ENCODE measurements at regions not wholly inside any gene's neighbourhood (a gene's known extent, or its start where the extent isn't known, plus 50 kb on each side); places are given as distances from the start of the nearest gene placed in this dataset.
"Not testable (repeated sequence)": the region's sequence is repeated elsewhere in the genome, so short reads cannot be mapped to it uniquely, and the experiment has no call there.

- H3K27me3 ChIP-seq = no peaks in the 10 kb centered on the region
- no peak for DNase-seq (ENCODE audit: low spot score in 2 of 2)
- H3K9me3 ChIP-seq = no peaks in the 10 kb centered on the region
- intact Hi-C loops (cut with DNase I; ENCODE audit: low total_unique reads) = no loop called here
- TF ChIP-seq POLR2A (IDR thresholded peaks at IDR 0.05) = no peak
- TF ChIP-seq, protein P1, sequence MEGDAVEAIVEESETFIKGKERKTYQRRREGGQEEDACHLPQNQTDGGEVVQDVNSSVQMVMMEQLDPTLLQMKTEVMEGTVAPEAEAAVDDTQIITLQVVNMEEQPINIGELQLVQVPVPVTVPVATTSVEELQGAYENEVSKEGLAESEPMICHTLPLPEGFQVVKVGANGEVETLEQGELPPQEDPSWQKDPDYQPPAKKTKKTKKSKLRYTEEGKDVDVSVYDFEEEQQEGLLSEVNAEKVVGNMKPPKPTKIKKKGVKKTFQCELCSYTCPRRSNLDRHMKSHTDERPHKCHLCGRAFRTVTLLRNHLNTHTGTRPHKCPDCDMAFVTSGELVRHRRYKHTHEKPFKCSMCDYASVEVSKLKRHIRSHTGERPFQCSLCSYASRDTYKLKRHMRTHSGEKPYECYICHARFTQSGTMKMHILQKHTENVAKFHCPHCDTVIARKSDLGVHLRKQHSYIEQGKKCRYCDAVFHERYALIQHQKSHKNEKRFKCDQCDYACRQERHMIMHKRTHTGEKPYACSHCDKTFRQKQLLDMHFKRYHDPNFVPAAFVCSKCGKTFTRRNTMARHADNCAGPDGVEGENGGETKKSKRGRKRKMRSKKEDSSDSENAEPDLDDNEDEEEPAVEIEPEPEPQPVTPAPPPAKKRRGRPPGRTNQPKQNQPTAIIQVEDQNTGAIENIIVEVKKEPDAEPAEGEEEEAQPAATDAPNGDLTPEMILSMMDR (IDR thresholded peaks at IDR 0.05) = no peak
- TF ChIP-seq POLR2AphosphoS5 (IDR thresholded peaks at IDR 0.05) = no peak
- no peak overlapping the region for H3K27ac ChIP-seq
- no peak overlapping the region for H3K4me3 ChIP-seq
- H3K36me3 ChIP-seq = no peaks in the 10 kb centered on the region
- H3K4me1 ChIP-seq = no peaks in the 10 kb centered on the region
Measured at GRCh38 chr3:165984589-165984988, 147.4 kb upstream of the BCHE start.

DNA sequence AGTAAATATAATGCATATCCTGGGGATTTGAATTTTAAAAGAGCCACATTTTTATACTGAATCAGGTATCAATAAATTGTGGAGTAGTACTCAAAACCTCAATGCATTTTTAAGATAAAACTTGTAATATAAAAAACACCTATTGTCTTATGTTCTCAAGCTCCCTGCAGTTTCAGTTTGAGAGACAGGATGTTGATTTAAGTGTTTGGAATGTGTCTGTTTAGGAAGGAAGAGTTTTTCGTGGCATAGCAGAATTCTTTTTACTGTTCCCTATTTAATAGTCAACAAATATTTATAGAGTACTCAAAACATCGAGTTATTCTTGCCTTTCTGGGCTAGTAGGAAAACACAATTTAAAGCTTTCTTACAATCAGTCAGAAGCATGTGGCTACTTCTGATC, 146.1 kb upstream of the BCHE start:
- H3K4me1 ChIP-seq = no peaks in the 10 kb centered on the region
- DNase-seq (ENCODE audit: low spot score in 2 of 2) = no peak
- H3K9me3 ChIP-seq = no peaks in the 10 kb centered on the region
- no peak overlapping the region for H3K4me3 ChIP-seq
- H3K27ac ChIP-seq = no peak overlapping the region
- TF ChIP-seq POLR2AphosphoS5 (IDR thresholded peaks at IDR 0.05) (no peak), POLR2A (IDR thresholded peaks at IDR 0.05) (no peak)
- TF ChIP-seq, protein P1 (IDR thresholded peaks at IDR 0.05) = no peak
- intact Hi-C loops (cut with DNase I; ENCODE audit: low total_unique reads) = no loop called here
- H3K36me3 ChIP-seq = no peaks in the 10 kb centered on the region
- no peaks in the 10 kb centered on the region for H3K27me3 ChIP-seq

- intact Hi-C loops (cut with DNase I; ENCODE audit: low total_unique reads) = no loop called here
- no peak for DNase-seq (ENCODE audit: low spot score in 2 of 2)
- Histone ChIP-seq H3K27me3 (no peaks in the 10 kb centered on the region), H3K4me1 (no peaks in the 10 kb centered on the region), H3K36me3 (no peaks in the 10 kb centered on the region), H3K9me3 (no peaks in the 10 kb centered on the region), H3K27ac (no peak overlapping the region), H3K4me3 (no peak overlapping the region)
- TF ChIP-seq, protein P1 (IDR thresholded peaks at IDR 0.05) = no peak
- TF ChIP-seq POLR2AphosphoS5 (IDR thresholded peaks at IDR 0.05) = no peak
- TF ChIP-seq POLR2A (IDR thresholded peaks at IDR 0.05) = no peak
Measured at GRCh38 chr3:165981318-165981717, 144.1 kb upstream of the BCHE start.

GRCh38 chr3:165960825-165961224, 123.6 kb upstream of the BCHE start:
- DNase-seq (ENCODE audit: low spot score in 2 of 2); H3K27ac ChIP-seq; H3K36me3 ChIP-seq; intact Hi-C loops (cut with DNase I; ENCODE audit: low total_unique reads); H3K4me3 ChIP-seq; H3K27me3 ChIP-seq; H3K4me1 ChIP-seq; H3K9me3 ChIP-seq: not testable (repeated sequence)

GRCh38 chr3:165954171-165954570, 116.9 kb upstream of the BCHE start:
- no peak overlapping the region for H3K4me3 ChIP-seq
- intact Hi-C loops (cut with DNase I; ENCODE audit: low total_unique reads) = no loop called here
- no peak overlapping the region for H3K27ac ChIP-seq
- H3K36me3 ChIP-seq = no peaks in the 10 kb centered on the region
- TF ChIP-seq POLR2A (IDR thresholded peaks at IDR 0.05) = no peak
- TF ChIP-seq, protein P1 (IDR thresholded peaks at IDR 0.05) = no peak
- TF ChIP-seq POLR2AphosphoS5 (IDR thresholded peaks at IDR 0.05) = no peak
- H3K4me1 ChIP-seq = no peaks in the 10 kb centered on the region
- DNase-seq (ENCODE audit: low spot score in 2 of 2) = no peak
- no peaks in the 10 kb centered on the region for H3K9me3 ChIP-seq
- no peaks in the 10 kb centered on the region for H3K27me3 ChIP-seq

- Histone ChIP-seq H3K4me3 (no peak overlapping the region), H3K9me3 (no peaks in the 10 kb centered on the region), H3K27me3 (no peaks in the 10 kb centered on the region), H3K27ac (no peak overlapping the region), H3K36me3 (no peaks in the 10 kb centered on the region), H3K4me1 (no peaks in the 10 kb centered on the region)
- intact Hi-C loops (cut with DNase I; ENCODE audit: low total_unique reads) = no loop called here
- DNase-seq (ENCODE audit: low spot score in 2 of 2) = no peak
- TF ChIP-seq POLR2AphosphoS5 (IDR thresholded peaks at IDR 0.05) (no peak), POLR2A (IDR thresholded peaks at IDR 0.05) (no peak)
- TF ChIP-seq, protein P1 (IDR thresholded peaks at IDR 0.05) = no peak
Measured at GRCh38 chr3:165946360-165946759, 109.1 kb upstream of the BCHE start.

All from breast epithelium (tissue), 4 donors.